ENCODE measurements at regions not wholly inside any gene's neighbourhood (a gene's known extent, or its start where the extent isn't known, plus 50 kb on each side); places are given as distances from the start of the nearest gene placed in this dataset.

DNA sequence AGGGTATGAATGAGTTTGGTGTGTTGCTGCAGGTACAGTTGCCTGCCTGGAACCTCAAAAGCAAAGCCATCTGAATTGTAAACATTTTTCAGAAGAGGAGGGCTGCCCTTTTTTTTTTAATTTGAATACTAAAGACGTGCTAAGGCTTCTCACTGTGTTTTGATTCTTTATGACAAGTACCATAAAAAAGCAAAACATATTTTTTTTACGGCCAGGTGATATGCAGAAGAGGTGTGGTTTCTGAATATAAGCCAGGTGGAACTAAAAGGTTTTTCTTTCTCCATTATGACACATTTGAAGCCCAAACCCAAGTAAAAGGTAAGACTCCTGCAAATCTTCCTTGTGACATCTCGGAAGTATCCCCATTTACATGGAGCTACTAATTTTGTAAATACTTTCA, 246.3 kb downstream of the IRS1 start (continued):
- TF ChIP-seq, protein P1, sequence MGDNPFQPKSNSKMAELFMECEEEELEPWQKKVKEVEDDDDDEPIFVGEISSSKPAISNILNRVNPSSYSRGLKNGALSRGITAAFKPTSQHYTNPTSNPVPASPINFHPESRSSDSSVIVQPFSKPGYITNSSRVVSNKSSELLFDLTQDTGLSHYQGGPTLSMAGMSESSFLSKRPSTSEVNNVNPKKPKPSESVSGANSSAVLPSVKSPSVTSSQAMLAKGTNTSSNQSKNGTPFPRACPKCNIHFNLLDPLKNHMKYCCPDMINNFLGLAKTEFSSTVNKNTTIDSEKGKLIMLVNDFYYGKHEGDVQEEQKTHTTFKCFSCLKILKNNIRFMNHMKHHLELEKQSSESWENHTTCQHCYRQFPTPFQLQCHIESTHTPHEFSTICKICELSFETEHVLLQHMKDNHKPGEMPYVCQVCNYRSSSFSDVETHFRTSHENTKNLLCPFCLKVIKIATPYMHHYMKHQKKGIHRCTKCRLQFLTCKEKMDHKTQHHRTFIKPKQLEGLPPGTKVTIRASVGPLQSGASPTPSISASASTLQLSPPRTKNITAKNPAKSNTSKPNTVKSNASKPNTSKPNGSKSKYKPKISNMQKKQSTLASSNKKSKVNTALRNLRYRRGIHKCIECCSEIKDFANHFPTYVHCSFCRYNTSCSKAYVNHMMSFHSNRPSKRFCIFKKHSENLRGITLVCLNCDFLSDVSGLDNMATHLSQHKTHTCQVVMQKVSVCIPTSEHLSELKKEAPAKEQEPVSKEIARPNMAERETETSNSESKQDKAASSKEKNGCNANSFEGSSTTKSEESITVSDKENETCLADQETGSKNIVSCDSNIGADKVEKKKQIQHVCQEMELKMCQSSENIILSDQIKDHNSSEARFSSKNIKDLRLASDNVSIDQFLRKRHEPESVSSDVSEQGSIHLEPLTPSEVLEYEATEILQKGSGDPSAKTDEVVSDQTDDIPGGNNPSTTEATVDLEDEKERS (CRISPR knock-in tag; IDR thresholded peaks at IDR 0.05), result no peak
- TF ChIP-seq MAFK (conservative IDR thresholded peaks at IDR 0.05 in 1 of 2, IDR thresholded peaks at IDR 0.05 in 1 of 2; ENCODE audit: low read length in 2 of 2) (no peak), HMG20A (CRISPR knock-in tag; IDR thresholded peaks at IDR 0.05; ENCODE audit: borderline replicate concordance) (no peak)

DNA sequence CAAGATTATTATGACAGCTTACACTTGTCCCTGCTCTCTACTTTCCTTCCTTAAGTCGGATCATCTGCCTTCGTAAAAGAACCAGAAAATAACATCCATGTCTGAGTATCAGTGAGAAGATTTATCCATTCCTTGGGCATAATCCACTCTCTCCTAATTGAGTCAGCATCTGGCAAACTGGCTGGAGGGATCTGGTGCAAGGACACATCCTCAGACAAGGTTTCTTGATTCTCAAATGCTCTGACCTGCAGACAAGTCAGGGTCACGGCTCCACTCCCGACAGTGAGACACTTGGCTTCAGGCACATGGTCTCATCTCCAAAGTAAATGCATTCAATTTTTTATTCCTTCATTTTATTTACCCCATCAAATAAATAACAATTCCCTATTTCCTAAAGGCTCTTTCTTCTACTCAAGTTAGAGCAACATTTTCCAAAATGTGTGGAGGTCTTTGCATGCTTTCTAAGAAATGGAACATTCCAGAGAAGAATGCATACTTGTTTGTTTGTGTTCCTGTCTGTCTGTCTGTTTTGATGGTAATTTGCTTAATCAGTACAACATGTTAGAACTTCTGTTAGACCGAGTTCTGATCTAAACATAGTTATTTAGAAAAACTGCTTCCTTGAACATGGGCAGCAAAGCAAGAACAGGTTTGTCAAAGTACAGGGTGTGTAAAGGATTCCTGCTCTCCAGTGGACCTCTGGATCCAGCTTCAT, 246.9 kb downstream of the IRS1 start:
- Histone ChIP-seq H3K27me3 (ENCODE audit: control insufficient read depth in 1 of 2, insufficient read depth in 2 of 2, low read length in 2 of 2) (no peaks in the 10 kb centered on the region), H3K4me2 (ENCODE audit: low read depth, low read length) (no peak overlapping the region), H3K9me3 (ENCODE audit: low read length) (no peaks in the 10 kb centered on the region), H3K79me2 (ENCODE audit: insufficient read depth, low read length) (no peaks in the 10 kb centered on the region), H3K4me3 (replicated peaks in 1 of 3; ENCODE audit: insufficient read depth in 1 of 3, low read depth in 2 of 3, low read length in 3 of 3) (no peak overlapping the region), H4K20me1 (ENCODE audit: insufficient read depth, low read length) (no peaks in the 10 kb centered on the region), H3K36me3 (replicated peaks in 1 of 2; ENCODE audit: control insufficient read depth in 1 of 2, insufficient read depth in 2 of 2, low read length in 2 of 2) (no peaks in the 10 kb centered on the region), H3K27ac (ENCODE audit: extremely low read length, insufficient read depth, low read length) (no peak overlapping the region), H2AFZ (ENCODE audit: low read length) (no peak overlapping the region), H3K9ac (ENCODE audit: insufficient read depth, low read depth, low read length) (no peak overlapping the region), H3K4me1 (ENCODE audit: insufficient read depth, low read length) (peaks cover 18% of the 10 kb centered on the region)
- FAIRE-seq (no peak), DNase-seq (ENCODE audit: low spot score) (no peak), ATAC-seq (no peak)
- 86% methylated on average over 5 of the region's 5 CpGs for WGBS (ENCODE audit: low lambda C conversion rate)
- POLR2A ChIA-PET, result no interaction called here
- in situ Hi-C loops (cut with HindIII; ENCODE audit: extremely low pct_ligation_motif_present, low pct_unique_long_range_greater_than_20kb), result no loop called here
- intact Hi-C loops (cut with micrococcal nuclease; ENCODE audit: unreplicated experiment), result no loop called here
- CTCF ChIA-PET (ENCODE audit: low intra/inter-chr PET ratio, low total read pairs), result no interaction called here
- BruUV-seq (replicated peaks), result no TSS peak
- no peak for TF ChIP-seq PHF20 (CRISPR knock-in tag; IDR thresholded peaks at IDR 0.05)
- TF ChIP-seq MLX (CRISPR knock-in tag; IDR thresholded peaks at IDR 0.05), result no peak
- no peak for TF ChIP-seq KMT2A (CRISPR knock-in tag; IDR thresholded peaks at IDR 0.05)
- no peak for TF ChIP-seq MED13 (CRISPR knock-in tag; IDR thresholded peaks at IDR 0.05)
- TF ChIP-seq TCF12 (IDR thresholded peaks at IDR 0.05), result no peak
- no peak for TF ChIP-seq TCF12 (CRISPR knock-in tag; IDR thresholded peaks at IDR 0.05)
- TF ChIP-seq MIXL1 (CRISPR knock-in tag; IDR thresholded peaks at IDR 0.05), result no peak
- TF ChIP-seq SALL2 (CRISPR knock-in tag; IDR thresholded peaks at IDR 0.05), result no peak
- TF ChIP-seq, protein P2, sequence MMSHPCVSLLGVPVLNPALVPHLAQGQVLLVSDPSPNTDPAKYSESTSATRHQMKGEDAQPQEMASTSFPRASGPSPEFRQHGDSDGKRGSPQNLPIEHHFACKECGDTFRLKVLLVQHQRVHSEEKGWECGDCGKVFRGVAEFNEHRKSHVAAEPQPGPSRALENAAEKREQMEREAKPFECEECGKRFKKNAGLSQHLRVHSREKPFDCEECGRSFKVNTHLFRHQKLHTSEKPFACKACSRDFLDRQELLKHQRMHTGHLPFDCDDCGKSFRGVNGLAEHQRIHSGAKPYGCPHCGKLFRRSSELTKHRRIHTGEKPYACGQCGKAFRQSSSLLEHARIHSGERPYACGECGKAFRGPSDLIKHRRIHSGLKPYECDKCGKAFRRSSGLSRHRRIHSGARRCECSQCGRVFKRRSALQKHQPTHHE (CRISPR knock-in tag; IDR thresholded peaks at IDR 0.05; ENCODE audit: borderline replicate concordance), result no peak
- no peak for TF ChIP-seq HNF4G (IDR thresholded peaks at IDR 0.05; ENCODE audit: borderline replicate concordance, low read depth, low read length)
- TF ChIP-seq HNF4G (CRISPR knock-in tag; IDR thresholded peaks at IDR 0.05; ENCODE audit: borderline replicate concordance, low read depth), result no peak
- no peak for TF ChIP-seq ETV5 (CRISPR knock-in tag; IDR thresholded peaks at IDR 0.05; ENCODE audit: borderline replicate concordance)
- TF ChIP-seq ZNF629 (CRISPR knock-in tag; conservative IDR thresholded peaks at IDR 0.05), result no peak
- TF ChIP-seq, protein P3, sequence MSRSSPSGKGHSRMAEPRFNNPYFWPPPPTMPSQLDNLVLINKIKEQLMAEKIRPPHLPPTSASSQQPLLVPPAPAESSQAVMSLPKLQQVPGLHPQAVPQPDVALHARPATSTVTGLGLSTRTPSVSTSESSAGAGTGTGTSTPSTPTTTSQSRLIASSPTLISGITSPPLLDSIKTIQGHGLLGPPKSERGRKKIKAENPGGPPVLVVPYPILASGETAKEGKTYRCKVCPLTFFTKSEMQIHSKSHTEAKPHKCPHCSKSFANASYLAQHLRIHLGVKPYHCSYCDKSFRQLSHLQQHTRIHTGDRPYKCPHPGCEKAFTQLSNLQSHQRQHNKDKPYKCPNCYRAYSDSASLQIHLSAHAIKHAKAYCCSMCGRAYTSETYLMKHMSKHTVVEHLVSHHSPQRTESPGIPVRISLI (CRISPR knock-in tag; IDR thresholded peaks at IDR 0.05; ENCODE audit: borderline replicate concordance), result no peak
- TF ChIP-seq ZMYM2 (CRISPR knock-in tag; IDR thresholded peaks at IDR 0.05), result no peak
- TF ChIP-seq ZNF660 (CRISPR knock-in tag; IDR thresholded peaks at IDR 0.05; ENCODE audit: borderline replicate concordance, low read depth), result no peak
